Breast epithelium (tissue), 4 donors: ENCODE measurements at regions not wholly inside any gene's neighbourhood (a gene's known extent, or its start where the extent isn't known, plus 50 kb on each side); places are given as distances from the start of the nearest gene placed in this dataset.

Source experiments
- DNase-seq, 2 donors: peaks; one replicate each; pipeline ENCODE4 v3.0.0-alpha.2; 2019; ENCODE audit warnings: low spot score in 2 of 2
- H3K27ac ChIP-seq, 2 donors: fragments of 200-600 bp; sonication (generic) in 1 of 2; one replicate each; pipeline ENCODE4 v1.5.1; 2016 to 2019; ENCODE audit warnings: mild to moderate bottlenecking in 1 of 2
- H3K27me3 ChIP-seq, 2 donors: fragments of 200-600 bp; sonication (generic) in 1 of 2; one replicate each; pipeline versions ENCODE4 v1.5.1 to v1.6.0; 2017 to 2019; ENCODE audit warnings: control low read depth in 1 of 2, mild to moderate bottlenecking in 1 of 2
- H3K36me3 ChIP-seq: fragments of 200-600 bp; one replicate; pipeline ENCODE4 v1.5.1; 2019
- H3K4me1 ChIP-seq, 2 donors: fragments of 200-600 bp; sonication (generic); one replicate each; pipeline ENCODE4 v1.5.1; 2016 to 2019; ENCODE audit warnings: control low read depth in 1 of 2
- H3K4me3 ChIP-seq, 3 donors: fragments of 200-600 bp; sonication (generic); 1 replicate in 2 of 3; 2 replicates in 1 of 3; pipeline ENCODE4 v1.5.1; 2016 to 2019; ENCODE audit warnings: mild to moderate bottlenecking in 3 of 3, moderate library complexity in 2 of 3
- H3K9me3 ChIP-seq, 2 donors: fragments of 200-600 bp; sonication (generic) in 1 of 2; one replicate each; pipeline ENCODE4 v1.5.1; 2016 to 2019; ENCODE audit warnings: control low read depth in 1 of 2
- POLR2A ChIP-seq: fragments of 450-650 bp; IDR thresholded peaks from one replicate; pipeline ENCODE4 v1.6.1; 2016; ENCODE audit warnings: antibody characterized with exemption, mild to moderate bottlenecking, moderate library complexity
- POLR2AphosphoS5 ChIP-seq, 3 donors: sonication (generic); formaldehyde crosslinking; IDR thresholded peaks; one replicate each; pipeline ENCODE4 v1.6.1; 2017; ENCODE audit warnings: antibody characterized with exemption in 3 of 3
- intact Hi-C: fragments of 100-400 bp; cut with DNase I; formaldehyde crosslinking; loops from one replicate; pipeline ENCODE4 v1.15.1; 2023; ENCODE audit warnings: low total_unique reads
- TF ChIP-seq, protein P1 (sequence below), 3 donors: fragments of 450-650 bp; IDR thresholded peaks; one replicate each; pipeline ENCODE4 v1.5.1; 2016 to 2017; ENCODE audit warnings: antibody characterized with exemption in 3 of 3, mild to moderate bottlenecking in 3 of 3, moderate library complexity in 3 of 3

- H3K27ac ChIP-seq, result no peak overlapping the region
Measured at GRCh38 chr9:24413651-24414050, 132.0 kb downstream of the IZUMO3 start.

GRCh38 chr9:24398466-24398865 is 147.2 kb downstream of the IZUMO3 start:
- H3K4me1 ChIP-seq, result no peaks in the 10 kb centered on the region
- TF ChIP-seq, protein P1, sequence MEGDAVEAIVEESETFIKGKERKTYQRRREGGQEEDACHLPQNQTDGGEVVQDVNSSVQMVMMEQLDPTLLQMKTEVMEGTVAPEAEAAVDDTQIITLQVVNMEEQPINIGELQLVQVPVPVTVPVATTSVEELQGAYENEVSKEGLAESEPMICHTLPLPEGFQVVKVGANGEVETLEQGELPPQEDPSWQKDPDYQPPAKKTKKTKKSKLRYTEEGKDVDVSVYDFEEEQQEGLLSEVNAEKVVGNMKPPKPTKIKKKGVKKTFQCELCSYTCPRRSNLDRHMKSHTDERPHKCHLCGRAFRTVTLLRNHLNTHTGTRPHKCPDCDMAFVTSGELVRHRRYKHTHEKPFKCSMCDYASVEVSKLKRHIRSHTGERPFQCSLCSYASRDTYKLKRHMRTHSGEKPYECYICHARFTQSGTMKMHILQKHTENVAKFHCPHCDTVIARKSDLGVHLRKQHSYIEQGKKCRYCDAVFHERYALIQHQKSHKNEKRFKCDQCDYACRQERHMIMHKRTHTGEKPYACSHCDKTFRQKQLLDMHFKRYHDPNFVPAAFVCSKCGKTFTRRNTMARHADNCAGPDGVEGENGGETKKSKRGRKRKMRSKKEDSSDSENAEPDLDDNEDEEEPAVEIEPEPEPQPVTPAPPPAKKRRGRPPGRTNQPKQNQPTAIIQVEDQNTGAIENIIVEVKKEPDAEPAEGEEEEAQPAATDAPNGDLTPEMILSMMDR (IDR thresholded peaks at IDR 0.05), result no peak
- no peak for TF ChIP-seq POLR2AphosphoS5 (IDR thresholded peaks at IDR 0.05)
- TF ChIP-seq POLR2A, result no peak
- no peak for DNase-seq
- H3K36me3 ChIP-seq, result no peaks in the 10 kb centered on the region
- H3K4me3 ChIP-seq, result no peak overlapping the region
- peaks cover 0 to 10% of the 10 kb centered on the region in 2 donors for H3K9me3 ChIP-seq
- no peaks in the 10 kb centered on the region for H3K27me3 ChIP-seq
- intact Hi-C loops, result no loop called here
- no peak overlapping the region for H3K27ac ChIP-seq

More at GRCh38 chr9:24413651-24414050, 132.0 kb downstream of the IZUMO3 start:
- no peak for TF ChIP-seq POLR2AphosphoS5 (IDR thresholded peaks at IDR 0.05)
- TF ChIP-seq POLR2A, result no peak
- TF ChIP-seq, protein P1 (IDR thresholded peaks at IDR 0.05), result no peak
- Histone ChIP-seq H3K9me3 (no peaks in the 10 kb centered on the region), H3K27me3 (no peaks in the 10 kb centered on the region), H3K36me3 (no peaks in the 10 kb centered on the region), H3K4me3 (no peak overlapping the region), H3K4me1 (no peaks in the 10 kb centered on the region)
- intact Hi-C loops, result no loop called here
- no peak for DNase-seq

DNA sequence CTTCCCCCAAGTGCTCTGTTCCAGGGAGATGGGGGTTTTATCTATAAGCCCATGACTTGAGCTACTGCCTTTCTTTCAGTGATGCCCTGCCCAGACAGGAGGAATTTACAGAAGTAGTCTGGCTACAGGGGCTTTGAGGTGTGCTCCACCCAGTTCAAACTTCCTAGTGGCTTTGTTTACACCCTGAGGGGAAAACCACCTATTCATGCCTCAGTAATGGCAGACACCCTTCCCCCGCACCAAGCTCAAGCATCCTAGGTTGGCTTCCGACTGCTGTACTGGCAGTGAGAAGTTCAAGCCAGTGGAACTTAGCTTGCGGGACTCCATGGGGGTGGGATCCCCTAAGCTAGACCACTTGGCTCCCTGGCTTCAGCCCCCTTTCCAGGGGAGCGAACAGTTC is 154.6 kb downstream of the IZUMO3 start:
- Histone ChIP-seq H3K36me3 (no peaks in the 10 kb centered on the region), H3K27me3 (no peaks in the 10 kb centered on the region), H3K27ac (no peak overlapping the region), H3K4me1 (no peaks in the 10 kb centered on the region), H3K4me3 (no peak overlapping the region), H3K9me3 (no peaks in the 10 kb centered on the region)
- TF ChIP-seq, protein P1 (IDR thresholded peaks at IDR 0.05), result no peak
- no peak for TF ChIP-seq POLR2AphosphoS5 (IDR thresholded peaks at IDR 0.05)
- no peak for TF ChIP-seq POLR2A
- intact Hi-C loops, result no loop called here
- DNase-seq, result no peak

- TF ChIP-seq POLR2AphosphoS5 (IDR thresholded peaks at IDR 0.05) (no peak), POLR2A (no peak)
- TF ChIP-seq, protein P1 (IDR thresholded peaks at IDR 0.05), result no peak
- intact Hi-C loops, result loop anchor here (10.0 kb wide), 1 partner anchor 1410 kb away; no protein-coding TSS in a partner anchor
- Histone ChIP-seq H3K27ac (no peak overlapping the region), H3K4me1 (no peaks in the 10 kb centered on the region), H3K4me3 (no peak overlapping the region), H3K9me3 (no peaks in the 10 kb centered on the region), H3K36me3 (no peaks in the 10 kb centered on the region), H3K27me3 (no peaks in the 10 kb centered on the region)
- DNase-seq, result no peak
Measured at GRCh38 chr9:24385077-24385476, 160.6 kb downstream of the IZUMO3 start.

GRCh38 chr9:24382566-24382965 is 163.1 kb downstream of the IZUMO3 start:
- no peaks in the 10 kb centered on the region for H3K36me3 ChIP-seq
- intact Hi-C loops, result loop anchor here (10.0 kb wide), 1 partner anchor 1412 kb away; no protein-coding TSS in a partner anchor
- TF ChIP-seq, protein P1 (IDR thresholded peaks at IDR 0.05), result no peak
- TF ChIP-seq POLR2A (no peak), POLR2AphosphoS5 (IDR thresholded peaks at IDR 0.05) (no peak)

More at GRCh38 chr9:24382566-24382965, 163.1 kb downstream of the IZUMO3 start:
- Histone ChIP-seq H3K4me1 (no peaks in the 10 kb centered on the region), H3K9me3 (peaks cover 0 to 2% of the 10 kb centered on the region in 2 donors), H3K4me3 (no peak overlapping the region), H3K27ac (no peak overlapping the region), H3K27me3 (no peaks in the 10 kb centered on the region)
- DNase-seq, result no peak
